GM18951 (cell line): ENCODE measurements at regions not wholly inside any gene's neighbourhood (a gene's known extent, or its start where the extent isn't known, plus 50 kb on each side); places are given as distances from the start of the nearest gene placed in this dataset.

Experiments
- POLR2A ChIP-seq: IDR thresholded peaks from 4 replicates; pipeline ENCODE4 v1.6.1; 2011; ENCODE audit warnings: mild to moderate bottlenecking; ENCODE audit not compliant: insufficient read length, insufficient read depth; ENCODE audit errors: extremely low read depth
- in situ Hi-C: fragments of 300-500 bp; cut with MboI; formaldehyde crosslinking; loops from one replicate; pipeline ENCODE4 v1.12.0; 2022; ENCODE audit warnings: low sequenced_read_pairs, mixed read lengths, inconsistent platforms; ENCODE audit not compliant: unreplicated experiment

- no peak for TF ChIP-seq POLR2A
- in situ Hi-C loops = no loop called here
Observed at GRCh38 chr11:11010624-11011127, 152.8 kb upstream of the ZBED5 start.

DNA sequence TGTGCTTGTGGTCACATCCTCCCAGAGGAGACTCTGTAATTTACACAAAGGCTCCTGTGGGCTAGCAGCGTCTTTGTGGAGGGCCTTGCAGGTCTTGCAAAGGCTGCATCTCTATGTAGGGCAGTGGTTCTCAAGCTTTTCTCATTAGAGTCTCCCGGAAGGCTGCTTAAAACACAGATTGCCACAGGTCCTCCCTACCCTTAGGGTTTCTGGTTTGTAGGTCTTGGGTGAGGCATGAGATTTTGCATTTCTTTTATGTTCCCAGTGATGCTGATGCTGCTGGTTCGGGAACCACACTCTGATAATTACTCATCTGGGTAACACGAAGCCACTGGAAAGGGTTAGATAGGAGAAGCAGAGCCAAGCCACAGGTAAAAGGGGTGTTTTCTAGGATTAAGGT is 151.3 kb upstream of the ZBED5 start:
- in situ Hi-C loops = no loop called here
- TF ChIP-seq POLR2A = no peak

DNA sequence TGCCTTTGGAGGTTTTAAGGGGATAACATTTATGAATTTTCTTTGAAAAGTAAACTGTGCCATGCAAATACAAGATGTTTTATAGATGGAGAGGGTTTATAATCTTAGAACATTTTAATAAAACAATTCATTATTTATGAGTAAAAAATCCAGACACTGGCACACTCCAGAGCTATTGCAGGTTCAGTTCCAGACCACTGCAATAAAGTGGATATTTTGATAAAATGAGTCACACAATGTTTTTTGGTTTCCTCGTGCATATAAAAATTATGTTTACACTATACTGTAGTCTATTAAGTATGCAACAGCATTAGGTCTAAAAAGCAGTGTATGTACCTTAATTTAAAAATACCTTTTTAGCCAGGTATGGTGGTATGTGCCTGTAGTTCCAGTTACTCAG is 146.2 kb upstream of the ZBED5 start:
- in situ Hi-C loops = no loop called here
- no peak for TF ChIP-seq POLR2A

GRCh38 chr11:11003226-11003625 is 145.4 kb upstream of the ZBED5 start:
- in situ Hi-C loops = no loop called here
- TF ChIP-seq POLR2A = no peak

- in situ Hi-C loops = no loop called here
- TF ChIP-seq POLR2A = no peak
Observed at GRCh38 chr11:11000579-11001283, 142.9 kb upstream of the ZBED5 start.

- in situ Hi-C loops = no loop called here
- TF ChIP-seq POLR2A = no peak
Observed at GRCh38 chr11:10998674-10999073, 140.8 kb upstream of the ZBED5 start.

- TF ChIP-seq POLR2A = no peak
- in situ Hi-C loops = no loop called here
Observed at GRCh38 chr11:10996678-10997077, 138.8 kb upstream of the ZBED5 start.

- TF ChIP-seq POLR2A = no peak
- in situ Hi-C loops = no loop called here
Observed at GRCh38 chr11:10993640-10994039, 135.8 kb upstream of the ZBED5 start.

- no peak for TF ChIP-seq POLR2A
Observed at GRCh38 chr11:10993186-10993585, 135.3 kb upstream of the ZBED5 start.

GRCh38 chr11:10991393-10991792 is 133.5 kb upstream of the ZBED5 start:
- no peak for TF ChIP-seq POLR2A
- in situ Hi-C loops = no loop called here

More at GRCh38 chr11:10993186-10993585, 135.3 kb upstream of the ZBED5 start:
- in situ Hi-C loops = no loop called here

GRCh38 chr11:10990637-10991193 is 132.9 kb upstream of the ZBED5 start:
- in situ Hi-C loops = no loop called here

DNA sequence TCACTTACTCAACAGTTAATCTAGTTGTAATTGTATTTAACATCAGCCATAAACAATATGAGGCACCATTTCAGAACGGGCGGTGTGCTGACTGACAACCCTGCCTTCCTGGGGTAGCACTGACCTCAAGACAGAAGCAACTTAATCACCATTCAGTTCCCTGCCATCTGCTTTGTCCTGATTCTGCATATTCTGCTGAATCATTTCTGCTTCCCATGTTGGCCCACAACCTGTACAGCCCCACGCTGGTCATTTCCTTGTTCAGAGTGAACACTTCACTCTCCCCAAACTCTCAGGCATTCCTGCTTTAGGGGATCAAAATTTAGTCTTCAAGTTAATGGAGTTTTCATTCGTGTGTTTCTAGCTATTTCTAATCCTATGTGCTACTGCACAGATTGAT is 132.3 kb upstream of the ZBED5 start:
- TF ChIP-seq POLR2A = no peak
- in situ Hi-C loops = no loop called here

More at GRCh38 chr11:10990637-10991193, 132.9 kb upstream of the ZBED5 start:
- TF ChIP-seq POLR2A = no peak

- in situ Hi-C loops = no loop called here
- no peak for TF ChIP-seq POLR2A
Observed at GRCh38 chr11:10986006-10986405, 128.2 kb upstream of the ZBED5 start.

- no peak for TF ChIP-seq POLR2A
- in situ Hi-C loops = no loop called here
Observed at GRCh38 chr11:10984742-10985141, 126.9 kb upstream of the ZBED5 start.

DNA sequence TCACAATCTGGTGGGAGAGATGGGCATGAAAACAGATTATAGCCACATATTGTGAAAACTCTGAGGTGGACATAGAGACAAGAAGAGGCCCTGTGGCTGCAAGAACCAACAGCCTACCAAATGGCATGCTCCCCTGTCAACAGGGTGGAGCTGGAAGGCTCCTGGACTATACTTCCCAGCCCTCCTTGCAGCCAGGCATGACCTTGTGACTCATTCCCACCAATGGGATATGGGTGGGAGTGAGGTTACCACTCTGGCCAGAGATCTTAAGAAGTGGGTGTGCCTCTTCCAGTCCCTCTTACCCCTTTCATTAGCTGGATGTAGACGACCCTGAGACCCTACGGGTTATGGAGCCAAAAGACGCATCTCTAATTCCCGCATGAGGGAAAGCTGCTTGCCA is 126.4 kb upstream of the ZBED5 start:
- no peak for TF ChIP-seq POLR2A
- in situ Hi-C loops = no loop called here
